ENCODE measurements at regions not wholly inside any gene's neighbourhood (a gene's known extent, or its start where the extent isn't known, plus 50 kb on each side); places are given as distances from the start of the nearest gene placed in this dataset.

DNA sequence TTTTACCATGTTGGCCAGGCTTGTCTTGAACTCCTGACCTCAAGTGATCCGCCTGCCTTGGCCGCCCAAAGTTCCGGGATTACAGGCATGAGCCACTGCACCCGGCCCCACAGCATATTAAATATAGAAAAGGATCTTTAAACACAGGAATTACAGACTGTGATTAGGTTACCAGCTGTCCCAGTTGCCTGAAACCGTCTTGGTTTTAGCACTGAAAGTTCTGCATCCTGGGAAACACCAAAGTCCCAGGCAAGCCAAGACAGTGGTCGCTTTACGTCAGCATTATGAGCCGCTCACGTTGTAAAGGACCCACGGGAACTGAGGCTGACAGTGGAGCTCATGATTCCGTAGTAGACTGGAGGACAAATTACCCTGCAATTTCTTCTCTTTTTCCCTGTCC, 69.0 kb upstream of the FAM180A start:
- 75% methylated on average over 11 of the region's 11 CpGs for WGBS
- TF ChIP-seq FOXA2 (IDR thresholded peaks at IDR 0.05) (no peak), SP1 (IDR thresholded peaks at IDR 0.05) (no peak), JUND (IDR thresholded peaks at IDR 0.05) (no peak), RXRA (IDR thresholded peaks at IDR 0.05) (no peak), HNF4A (conservative IDR thresholded peaks at IDR 0.05) (no peak), RAD21 (IDR thresholded peaks at IDR 0.05) (no peak), TAF1 (conservative IDR thresholded peaks at IDR 0.05) (no peak), GABPA (IDR thresholded peaks at IDR 0.05 in 1 of 2, conservative IDR thresholded peaks at IDR 0.05 in 1 of 2) (no peak), NR2F2 (IDR thresholded peaks at IDR 0.05) (no peak)
- TF ChIP-seq, protein P1, sequence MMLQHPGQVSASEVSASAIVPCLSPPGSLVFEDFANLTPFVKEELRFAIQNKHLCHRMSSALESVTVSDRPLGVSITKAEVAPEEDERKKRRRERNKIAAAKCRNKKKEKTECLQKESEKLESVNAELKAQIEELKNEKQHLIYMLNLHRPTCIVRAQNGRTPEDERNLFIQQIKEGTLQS (IDR thresholded peaks at IDR 0.05): no peak
- Histone ChIP-seq H3K4me3 (ENCODE audit: low read depth in 1 of 3, low read length in 3 of 3) (no peak overlapping the region), H3K27ac (ENCODE audit: low read depth in 1 of 2, low read length in 2 of 2) (no peak overlapping the region), H3K36me3 (ENCODE audit: control insufficient read depth in 4 of 4, insufficient read depth in 3 of 4, low read depth in 1 of 4, low read length in 3 of 4) (no peaks in the 10 kb centered on the region), H3K9ac (ENCODE audit: low read depth in 1 of 2, low read length in 2 of 2) (no peak overlapping the region), H3K9me3 (ENCODE audit: control insufficient read depth in 4 of 4, low read length in 3 of 4) (no peaks in the 10 kb centered on the region), H3K4me1 (ENCODE audit: control insufficient read depth in 4 of 4, insufficient read depth in 4 of 4, low read length in 3 of 4) (no peaks in the 10 kb centered on the region), H3K27me3 (ENCODE audit: control insufficient read depth in 4 of 4, insufficient read depth in 4 of 4, low read length in 3 of 4) (peaks cover 0 to 3% (median 0%) of the 10 kb centered on the region in 4 donors)
- no peak for DNase-seq (ENCODE audit: low spot score)

GRCh38 chr7:135815033-135815432, 66.4 kb upstream of the FAM180A start:
- Histone ChIP-seq H3K4me3 (ENCODE audit: low read depth in 1 of 3, low read length in 3 of 3) (no peak overlapping the region), H3K9ac (ENCODE audit: low read depth in 1 of 2, low read length in 2 of 2) (no peak overlapping the region), H3K36me3 (ENCODE audit: control insufficient read depth in 4 of 4, insufficient read depth in 3 of 4, low read depth in 1 of 4, low read length in 3 of 4) (no peaks in the 10 kb centered on the region), H3K4me1 (ENCODE audit: control insufficient read depth in 4 of 4, insufficient read depth in 4 of 4, low read length in 3 of 4) (no peaks in the 10 kb centered on the region), H3K27me3 (ENCODE audit: control insufficient read depth in 4 of 4, insufficient read depth in 4 of 4, low read length in 3 of 4) (peaks cover 0 to 3% (median 0%) of the 10 kb centered on the region in 4 donors), H3K9me3 (ENCODE audit: control insufficient read depth in 4 of 4, low read length in 3 of 4) (no peaks in the 10 kb centered on the region), H3K27ac (ENCODE audit: low read depth in 1 of 2, low read length in 2 of 2) (no peak overlapping the region)
- WGBS: 44% methylated on average over 3 of the region's 3 CpGs
- no peak for DNase-seq (ENCODE audit: low spot score)
- no peak for TF ChIP-seq SP1 (IDR thresholded peaks at IDR 0.05)
- TF ChIP-seq HNF4G (IDR thresholded peaks at IDR 0.05): no peak
- TF ChIP-seq RXRA (IDR thresholded peaks at IDR 0.05): no peak
- TF ChIP-seq FOXA2 (IDR thresholded peaks at IDR 0.05): no peak
- no peak for TF ChIP-seq REST (IDR thresholded peaks at IDR 0.05)
- TF ChIP-seq ZBTB33 (IDR thresholded peaks at IDR 0.05): no peak
- no peak for TF ChIP-seq HNF4A (conservative IDR thresholded peaks at IDR 0.05)
- TF ChIP-seq EGR1 (IDR thresholded peaks at IDR 0.05; ENCODE audit: low read depth in 2 of 2): no peak
- TF ChIP-seq, protein P2, sequence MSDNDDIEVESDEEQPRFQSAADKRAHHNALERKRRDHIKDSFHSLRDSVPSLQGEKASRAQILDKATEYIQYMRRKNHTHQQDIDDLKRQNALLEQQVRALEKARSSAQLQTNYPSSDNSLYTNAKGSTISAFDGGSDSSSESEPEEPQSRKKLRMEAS (IDR thresholded peaks at IDR 0.05): no peak
- no peak for TF ChIP-seq CTCF (IDR thresholded peaks at IDR 0.05; ENCODE audit: low read depth, low read length, missing input control)
- TF ChIP-seq GABPA (IDR thresholded peaks at IDR 0.05 in 1 of 2, conservative IDR thresholded peaks at IDR 0.05 in 1 of 2): no peak
- no peak for TF ChIP-seq NR2F2 (IDR thresholded peaks at IDR 0.05)
- no peak for TF ChIP-seq FOXA1 (IDR thresholded peaks at IDR 0.05)
